GM23338 (cell line): ENCODE measurements at regions not wholly inside any gene's neighbourhood (a gene's known extent, or its start where the extent isn't known, plus 50 kb on each side); places are given as distances from the start of the nearest gene placed in this dataset.

Experiments
- ATAC-seq: fragments of 200-7000 bp; cut with Tn5 transposase; 3 replicates; pipeline ENCODE4 v1.9.1; 2020
- DNase-seq: peaks from one replicate; pipeline ENCODE4 v3.0.0-alpha.2; 2015; ENCODE audit warnings: low spot score
- H2AFZ ChIP-seq: fragments of 200-600 bp; sonication (generic); 2 replicates; pipeline ENCODE4 v1.8.0; 2016; ENCODE audit warnings: antibody characterized with exemption, mild to moderate bottlenecking, moderate library complexity
- H3F3A ChIP-seq: fragments of 200-600 bp; sonication (generic); replicated peaks from 2 replicates; pipeline ENCODE4 v1.8.0; 2017; ENCODE audit warnings: antibody characterized with exemption, mixed run types, low read depth
- H3K27ac ChIP-seq: fragments of 200-600 bp; sonication (generic); 2 replicates; pipeline ENCODE4 v1.6.1; 2016; ENCODE audit warnings: low read depth
- H3K27me3 ChIP-seq: fragments of 200-600 bp; sonication (generic); 2 replicates; pipeline ENCODE4 v1.8.0; 2016; ENCODE audit warnings: mild to moderate bottlenecking, mixed run types, moderate library complexity; ENCODE audit not compliant: insufficient read depth
- H3K36me3 ChIP-seq: fragments of 200-600 bp; sonication (generic); 2 replicates; pipeline ENCODE4 v1.8.0; 2016; ENCODE audit warnings: mild to moderate bottlenecking; ENCODE audit not compliant: insufficient read depth
- H3K4me1 ChIP-seq: fragments of 200-600 bp; sonication (generic); 2 replicates; pipeline ENCODE4 v1.8.0; 2016; ENCODE audit warnings: mild to moderate bottlenecking, moderate library complexity; ENCODE audit not compliant: insufficient read depth
- H3K4me2 ChIP-seq: fragments of 200-600 bp; sonication (generic); 2 replicates; pipeline ENCODE4 v1.7.1; 2017; ENCODE audit warnings: mixed run types
- H3K4me3 ChIP-seq: fragments of 200-600 bp; sonication (generic); 2 replicates; pipeline ENCODE4 v1.6.1; 2016; ENCODE audit warnings: mixed run types
- H3K79me2 ChIP-seq: fragments of 200-600 bp; sonication (generic); replicated peaks from 2 replicates; pipeline ENCODE4 v1.8.0; 2017; ENCODE audit warnings: mild to moderate bottlenecking; ENCODE audit not compliant: insufficient read depth
- H3K9me2 ChIP-seq: fragments of 200-600 bp; sonication (generic); 2 replicates; pipeline ENCODE4 v1.8.0; 2017; ENCODE audit not compliant: insufficient read depth
- H4K20me1 ChIP-seq: fragments of 200-600 bp; sonication (generic); replicated peaks from 2 replicates; pipeline ENCODE4 v1.8.0; 2017; ENCODE audit warnings: mild to moderate bottlenecking; ENCODE audit not compliant: insufficient read depth
- H3K27ac Mint-ChIP-seq: 2 replicates; pipeline ENCODE4 v1.8.0; 2020; ENCODE audit warnings: inconsistent platforms, mild to moderate bottlenecking, moderate library complexity, mixed read lengths
- H3K27me3 Mint-ChIP-seq: 3 replicates; pipeline ENCODE4 v1.8.0; 2022; ENCODE audit warnings: low read depth, mild to moderate bottlenecking, moderate library complexity, mixed read lengths, inconsistent platforms; ENCODE audit not compliant: insufficient read depth, poor library complexity
- H3K36me3 Mint-ChIP-seq: 3 replicates; pipeline ENCODE4 v1.8.0; 2021; ENCODE audit warnings: low read depth, mild to moderate bottlenecking, inconsistent platforms, moderate library complexity, mixed read lengths
- H3K4me1 Mint-ChIP-seq: 3 replicates; pipeline ENCODE4 v1.8.0; 2020; ENCODE audit warnings: mild to moderate bottlenecking, inconsistent platforms, mixed read lengths
- H3K4me3 Mint-ChIP-seq: 3 replicates; pipeline ENCODE4 v1.8.0; 2021; ENCODE audit warnings: moderate library complexity, mild to moderate bottlenecking, inconsistent platforms, mixed read lengths
- H3K9me3 Mint-ChIP-seq: 3 replicates; pipeline ENCODE4 v1.8.0; 2020; ENCODE audit warnings: moderate library complexity, mild to moderate bottlenecking, inconsistent platforms, mixed read lengths
- CREB1 ChIP-seq: fragments of 250-450 bp; sonication (Bioruptor Pico); IDR thresholded peaks from 2 replicates; pipeline ENCODE4 v1.5.0; 2020; ENCODE audit warnings: low read depth, mild to moderate bottlenecking, moderate library complexity
- CTCF ChIP-seq, 2 experiments: fragments of 200-600 bp in 1 of 2; sonication (generic) in 1 of 2; conservative IDR thresholded peaks; 2 replicates each; pipeline versions ENCODE4 v1.5.1 to v1.6.1; 2016 to 2017; ENCODE audit warnings: antibody characterized with exemption in 2 of 2, low read depth in 2 of 2, mild to moderate bottlenecking in 2 of 2, moderate library complexity in 1 of 2
- ETS1 ChIP-seq: IDR thresholded peaks from 2 replicates; pipeline ENCODE4 v1.6.1; 2016; ENCODE audit warnings: antibody characterized with exemption
- EZH2phosphoT487 ChIP-seq: fragments of 200-600 bp; sonication (generic); IDR thresholded peaks from one replicate; pipeline ENCODE4 v1.8.1; 2018; ENCODE audit warnings: antibody characterized with exemption; ENCODE audit not compliant: unreplicated experiment
- JUNB ChIP-seq: IDR thresholded peaks from one replicate; pipeline ENCODE4 v1.6.1; 2016; ENCODE audit warnings: antibody characterized with exemption; ENCODE audit not compliant: unreplicated experiment
- NANOG ChIP-seq: IDR thresholded peaks from 2 replicates; pipeline ENCODE4 v1.6.1; 2016; ENCODE audit warnings: antibody characterized with exemption, borderline replicate concordance
- POLR2AphosphoS5 ChIP-seq: IDR thresholded peaks from 2 replicates; pipeline ENCODE4 v1.6.1; 2016; ENCODE audit warnings: antibody characterized with exemption, low read depth
- REST ChIP-seq: IDR thresholded peaks from one replicate; pipeline ENCODE4 v1.6.1; 2018; ENCODE audit warnings: antibody characterized with exemption; ENCODE audit not compliant: unreplicated experiment
- STAT1 ChIP-seq: IDR thresholded peaks from one replicate; pipeline ENCODE4 v1.6.1; 2016; ENCODE audit warnings: antibody characterized with exemption; ENCODE audit not compliant: unreplicated experiment
- ZNF114 ChIP-seq: fragments of 250-450 bp; sonication (Bioruptor Pico); IDR thresholded peaks from 2 replicates; pipeline ENCODE4 v1.5.0; 2020; ENCODE audit warnings: mild to moderate bottlenecking, moderate library complexity
- ZNF331 ChIP-seq: fragments of 250-450 bp; sonication (Bioruptor Pico); IDR thresholded peaks from 2 replicates; pipeline ENCODE4 v1.5.0; 2020; ENCODE audit warnings: low read depth, mild to moderate bottlenecking, moderate library complexity
- ZNF462 ChIP-seq: fragments of 250-450 bp; sonication (Bioruptor Pico); IDR thresholded peaks from 2 replicates; pipeline ENCODE4 v1.5.0; 2020; ENCODE audit warnings: mild to moderate bottlenecking, moderate library complexity

GRCh38 chrX:73266766-73267165 lies 52.1 kb upstream of the NAP1L2 start:
- H3K4me1 ChIP-seq, result no peaks in the 10 kb centered on the region
- no peak overlapping the region for H3K27ac Mint-ChIP-seq
- ATAC-seq (no peak), DNase-seq (no peak)
- H3K27me3 Mint-ChIP-seq, result no peaks in the 10 kb centered on the region
- no peaks in the 10 kb centered on the region for H3K36me3 ChIP-seq
- H3K27me3 ChIP-seq, result no peaks in the 10 kb centered on the region
- H3K27ac ChIP-seq, result no peak overlapping the region
- no peaks in the 10 kb centered on the region for H3K9me3 Mint-ChIP-seq
- no peak overlapping the region for H2AFZ ChIP-seq
- H3K4me3 Mint-ChIP-seq, result no peak overlapping the region
- no peaks in the 10 kb centered on the region for H3K9me2 ChIP-seq
- TF ChIP-seq ZNF331 (CRISPR knock-in tag) (no peak), CREB1 (CRISPR knock-in tag) (no peak), CTCF (conservative IDR thresholded peaks at IDR 0.05; ENCODE audit: low read depth in 2 of 2) (no peak), ZNF114 (no peak), EZH2phosphoT487 (no peak), STAT1 (no peak), JUNB (no peak), POLR2AphosphoS5 (no peak), REST (no peak), ZNF462 (CRISPR knock-in tag) (no peak), NANOG (no peak), ETS1 (no peak)
- no peak overlapping the region for H3K4me2 ChIP-seq
- no peaks in the 10 kb centered on the region for H3F3A ChIP-seq
- H3K79me2 ChIP-seq, result no peaks in the 10 kb centered on the region
- no peak overlapping the region for H3K4me3 ChIP-seq
- H3K4me1 Mint-ChIP-seq, result peaks cover 5% of the 10 kb centered on the region; the same call in 1 of the 3 replicates
- H3K36me3 Mint-ChIP-seq, result no peaks in the 10 kb centered on the region
- H4K20me1 ChIP-seq, result no peaks in the 10 kb centered on the region
